SW 1271 (cell line): ENCODE measurements at regions not wholly inside any gene's neighbourhood (a gene's known extent, or its start where the extent isn't known, plus 50 kb on each side); places are given as distances from the start of the nearest gene placed in this dataset.
A peak's percentile ranks its signal among the peaks of the same experiment; 100 is the strongest.
"Not testable (repeated sequence)": the region's sequence is repeated elsewhere in the genome, so short reads cannot be mapped to it uniquely, and the experiment has no call there.

ENCODE experiments used
- DNase-seq, 2 experiments: peaks; one replicate each; lab custom pipeline; 2025; lab: John Stamatoyannopoulos, UW

DNA sequence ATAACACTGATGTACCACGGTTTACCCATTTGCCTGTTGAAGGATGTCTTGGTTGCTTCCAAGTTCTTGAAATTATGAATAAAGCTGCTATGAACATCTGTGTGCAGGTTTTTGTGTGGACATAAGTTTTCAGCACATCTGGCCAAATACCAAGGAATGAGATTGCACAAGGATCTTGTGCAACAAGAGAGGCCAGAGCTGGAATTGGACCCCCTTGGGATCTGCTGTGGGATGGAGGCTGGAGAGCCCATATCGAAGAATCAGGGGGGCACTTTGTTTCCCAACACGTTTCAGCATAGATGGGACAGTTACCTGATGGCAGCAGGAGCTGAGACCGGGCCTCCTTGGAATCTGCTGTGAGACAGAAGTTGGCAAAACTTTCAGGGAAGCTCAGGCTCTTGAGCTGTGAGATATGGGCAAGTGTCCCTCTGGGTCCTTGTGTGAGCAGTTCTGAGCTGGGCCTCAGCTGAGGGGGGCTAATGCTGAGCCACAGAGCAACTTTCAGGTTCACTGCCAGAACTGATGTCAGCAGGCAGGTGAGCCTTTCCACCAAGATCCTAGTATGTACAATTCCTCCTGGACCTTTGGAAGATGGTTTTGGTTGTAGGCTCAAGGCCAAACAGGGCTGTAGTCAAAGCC lies 115.2 kb upstream of the RAB18 start:
- no peak for DNase-seq

- peak in 1 of 2 experiments; percentile 6 for DNase-seq
Measured at GRCh38 chr10:27383595-27384542, 120.2 kb upstream of the RAB18 start.

- no peak for DNase-seq
Measured at GRCh38 chr10:27382176-27382575, 121.9 kb upstream of the RAB18 start.

- DNase-seq = no peak
Measured at GRCh38 chr10:27380929-27381358, 123.2 kb upstream of the RAB18 start.

DNA sequence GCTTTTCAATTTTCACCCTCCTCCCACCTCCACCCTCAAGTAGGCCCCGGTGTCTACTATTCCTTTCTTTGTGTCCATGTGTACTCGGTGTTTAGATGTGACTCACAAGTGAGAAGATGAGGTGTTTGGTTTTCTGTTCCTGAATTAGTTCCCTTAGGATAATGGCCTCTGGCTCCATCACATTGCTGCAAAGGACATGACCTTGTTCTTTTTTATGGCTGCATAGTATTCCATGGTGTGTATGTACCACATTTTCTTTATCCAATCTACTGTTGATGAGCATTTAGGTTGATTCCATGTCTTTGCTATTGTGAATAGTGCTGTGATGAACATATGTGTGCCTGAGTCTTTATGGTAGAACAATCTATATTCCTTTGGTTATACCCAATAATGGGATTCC lies 125.1 kb upstream of the RAB18 start:
- DNase-seq = not testable (repeated sequence)

DNA sequence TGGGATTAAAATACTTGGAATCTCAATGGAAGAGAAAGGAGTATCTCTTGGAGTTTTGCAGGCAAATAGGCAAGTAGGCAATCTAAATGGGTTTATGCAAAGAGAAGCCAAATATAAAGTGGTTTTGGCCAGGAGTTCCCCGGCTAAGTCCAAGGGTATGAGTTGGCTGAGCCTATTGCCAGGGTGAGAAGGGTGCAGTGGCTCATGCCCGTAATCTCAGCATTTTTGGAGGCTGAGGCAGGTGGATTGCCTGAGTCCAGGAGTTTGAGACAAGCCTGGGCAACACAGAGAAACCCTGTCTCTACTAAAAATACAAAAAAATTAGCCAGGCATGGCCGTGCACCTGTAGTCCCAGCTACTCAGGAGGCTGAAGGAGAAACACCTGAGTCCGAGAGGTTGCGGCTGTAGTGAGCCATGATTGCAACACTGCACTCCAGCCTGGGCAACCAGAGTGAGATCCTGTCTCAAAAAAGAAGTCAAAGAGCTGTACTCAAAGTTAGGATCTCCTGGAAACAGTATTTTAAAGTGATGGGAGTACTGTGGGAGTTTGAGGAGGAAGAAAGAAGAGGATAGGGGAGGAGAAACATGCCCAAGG lies 130.4 kb upstream of the RAB18 start:
- DNase-seq = no peak

DNA sequence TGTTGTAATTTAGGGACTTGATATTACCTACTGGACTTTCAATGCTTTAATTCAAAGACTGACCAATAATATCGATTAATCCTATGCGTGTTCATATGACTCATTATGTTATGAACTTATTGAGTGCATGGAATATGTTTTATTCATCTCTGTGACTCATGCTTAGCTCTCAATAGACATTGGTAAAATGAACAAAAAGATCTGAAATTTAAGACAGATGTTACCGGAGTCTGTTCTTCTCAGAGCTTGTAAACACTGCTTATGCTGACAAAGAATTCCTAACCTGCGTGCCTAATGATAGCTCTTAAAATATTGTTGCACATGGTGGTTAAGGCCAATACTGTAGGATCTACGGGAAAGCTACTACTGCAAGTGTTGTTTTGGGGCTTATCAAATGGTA lies 131.5 kb upstream of the ACBD5 start:
- DNase-seq = no peak

DNA sequence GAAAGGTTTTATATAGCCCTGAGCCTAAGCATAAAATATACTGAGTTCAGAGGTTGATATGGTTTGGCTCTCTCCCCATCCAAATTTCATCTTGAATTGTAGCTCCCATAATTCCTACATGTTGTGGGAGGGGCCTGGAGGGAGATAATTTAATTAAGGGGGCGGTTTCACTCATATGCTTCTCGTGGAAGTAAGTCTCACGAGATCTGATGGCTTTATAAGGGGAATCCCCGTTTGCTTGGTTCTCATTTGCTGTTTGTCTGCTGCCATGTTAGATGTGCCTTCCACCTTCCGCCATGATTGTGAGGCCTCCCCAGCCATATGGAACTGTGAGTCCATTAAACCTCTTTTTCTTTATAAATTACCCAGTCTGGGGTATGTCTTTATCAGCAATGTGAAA lies 130.8 kb upstream of the ACBD5 start:
- not testable (repeated sequence) for DNase-seq

GRCh38 chr10:27369880-27370279 lies 129.3 kb upstream of the ACBD5 start:
- DNase-seq = peak in 1 of 2 experiments; percentile 2

DNA sequence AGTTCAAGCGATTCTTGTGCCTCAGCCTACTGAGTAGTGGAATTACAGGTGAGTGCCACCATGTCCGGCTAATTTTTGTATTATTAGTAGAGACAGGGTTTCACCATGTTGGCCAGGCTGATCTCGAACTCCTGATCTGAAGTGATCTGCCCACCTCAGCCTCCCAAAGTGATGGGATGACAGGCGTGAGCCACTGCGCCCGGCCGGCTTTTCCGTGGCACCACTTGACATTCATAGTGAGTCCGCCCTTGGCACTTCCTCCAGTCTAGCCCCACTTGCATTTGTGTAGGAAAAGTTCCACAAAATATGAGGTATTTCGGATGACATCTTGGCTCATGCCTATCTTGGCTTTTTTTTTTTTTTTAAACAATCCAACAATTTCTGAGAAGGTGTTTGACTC lies 128.1 kb upstream of the ACBD5 start:
- DNase-seq = no peak

GRCh38 chr10:27366769-27367168 lies 126.2 kb upstream of the ACBD5 start:
- no peak for DNase-seq

- no peak for DNase-seq
Measured at GRCh38 chr10:27364028-27364427, 123.4 kb upstream of the ACBD5 start.

GRCh38 chr10:27360581-27361172 lies 120.1 kb upstream of the ACBD5 start:
- DNase-seq = peak in 1 of 2 experiments; percentile 53

DNA sequence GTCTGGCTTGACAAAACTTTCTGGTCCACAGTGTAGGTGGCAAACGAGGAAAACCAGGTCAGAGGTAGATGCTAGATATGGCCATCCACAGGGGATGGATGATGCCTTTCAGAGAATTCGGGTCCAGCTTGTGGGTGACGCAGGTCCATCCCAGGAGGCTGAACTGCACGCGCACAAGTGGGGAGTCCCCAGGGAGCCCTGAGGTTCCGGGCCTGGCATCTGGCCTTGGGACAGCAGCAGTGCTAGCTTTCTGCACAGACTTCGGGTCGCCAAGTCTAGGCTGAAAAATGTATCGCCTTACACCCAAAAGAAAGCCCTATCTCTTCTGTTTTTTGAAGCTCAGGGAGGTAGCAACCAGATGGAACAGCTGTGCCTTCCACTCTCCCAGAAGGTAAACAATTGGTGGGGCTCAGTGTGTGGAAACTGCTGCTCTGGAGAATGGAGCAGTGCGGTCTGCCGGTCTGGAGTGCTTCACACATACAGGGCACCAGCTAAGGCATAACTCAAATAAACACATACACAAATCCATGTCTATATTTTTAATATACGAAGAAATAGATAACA lies 119.3 kb upstream of the ACBD5 start:
- no peak for DNase-seq

- no peak for DNase-seq
Measured at GRCh38 chr10:27356738-27357137, 116.1 kb upstream of the ACBD5 start.

- peak in 1 of 2 experiments; percentile 3 for DNase-seq
Measured at GRCh38 chr10:27355918-27356573, 115.4 kb upstream of the ACBD5 start.

DNA sequence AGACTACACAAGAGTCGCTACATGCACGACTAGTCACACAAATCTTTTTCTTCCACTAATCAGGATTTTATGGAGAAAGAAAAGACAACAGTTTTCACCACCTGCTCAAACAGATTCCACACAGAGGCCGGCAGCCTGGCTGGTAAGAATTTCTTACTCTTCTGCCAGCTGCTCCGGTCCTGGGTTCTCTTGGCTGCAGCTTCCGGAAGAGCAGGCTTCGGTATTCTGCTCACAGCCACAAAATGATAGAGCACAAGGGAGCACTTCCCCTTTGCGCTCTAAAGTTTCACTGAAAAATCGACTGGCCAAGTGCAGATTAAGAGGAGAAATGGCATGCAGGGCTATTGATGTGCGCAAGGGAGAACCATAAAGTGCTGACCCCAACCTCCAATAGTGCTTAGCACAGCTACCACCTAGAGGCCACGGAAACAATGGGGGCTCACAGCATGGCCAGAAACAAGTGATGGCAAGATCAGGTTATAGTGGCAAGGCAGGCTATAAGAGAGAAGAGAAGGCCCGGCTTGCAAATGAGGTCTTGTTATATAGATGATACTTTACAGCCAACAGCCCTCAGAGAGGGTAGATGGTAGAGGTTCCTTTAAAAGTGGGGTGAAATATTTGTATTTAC lies 114.2 kb upstream of the ACBD5 start:
- not testable (repeated sequence) for DNase-seq

- not testable (repeated sequence) for DNase-seq
Measured at GRCh38 chr10:27354100-27354499, 113.5 kb upstream of the ACBD5 start.

DNA sequence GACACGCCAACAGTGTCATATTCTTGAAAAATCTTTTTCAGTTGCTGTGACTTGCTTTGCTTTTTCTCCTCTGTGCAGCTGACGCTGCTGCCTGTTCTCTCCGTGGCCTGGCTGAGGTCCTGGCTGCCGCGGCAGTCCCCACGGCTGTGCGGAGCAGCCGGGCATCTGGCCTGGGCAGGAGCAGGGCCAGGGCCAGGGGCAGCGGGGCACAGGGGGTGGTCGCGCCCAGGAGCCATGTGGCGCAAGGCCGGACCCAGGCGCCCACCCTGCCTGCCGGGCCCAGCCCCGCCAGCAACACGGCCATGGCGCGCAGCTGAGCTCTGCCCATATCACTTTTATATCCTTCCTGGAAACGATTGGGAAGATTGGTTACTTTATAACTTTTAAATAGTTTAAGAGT lies 109.4 kb upstream of the ACBD5 start:
- DNase-seq = no peak

- DNase-seq = not testable (repeated sequence)
Measured at GRCh38 chr10:27347827-27348207, 107.2 kb upstream of the ACBD5 start.

DNA sequence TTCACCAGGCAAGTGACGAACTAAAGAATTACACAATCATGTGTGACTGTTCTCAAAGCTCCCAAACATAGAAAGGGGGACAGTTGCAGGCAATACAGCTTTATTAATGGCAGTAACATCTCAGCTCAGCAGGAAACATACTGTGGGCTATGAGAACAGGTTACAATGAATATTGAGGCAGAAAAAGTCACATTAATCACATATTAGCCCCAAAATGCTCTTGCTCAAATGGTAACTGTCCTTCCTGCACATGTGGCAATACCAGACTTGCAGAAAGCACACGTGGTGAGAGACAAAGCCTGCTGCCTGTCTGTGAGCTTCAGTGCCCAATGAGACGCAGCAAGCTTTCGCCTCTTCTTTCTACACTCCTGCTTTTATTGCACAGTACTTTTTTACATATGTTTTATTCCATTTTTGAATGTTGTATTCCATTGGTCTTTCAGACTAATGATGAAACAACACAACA lies 104.9 kb upstream of the ACBD5 start:
- DNase-seq = no peak
